AG09309 (cell line): ENCODE measurements at regions not wholly inside any gene's neighbourhood (a gene's known extent, or its start where the extent isn't known, plus 50 kb on each side); places are given as distances from the start of the nearest gene placed in this dataset.

ENCODE experiments used
- DNase-seq: peaks from one replicate; pipeline ENCODE4 v3.0.0-alpha.2; 2010; ENCODE audit warnings: low read depth
- H3K4me3 ChIP-seq: 2 replicates; pipeline ENCODE4 v1.5.1; 2011; ENCODE audit warnings: mild to moderate bottlenecking, low read depth, low read length, moderate library complexity; ENCODE audit not compliant: control insufficient read depth
- TF ChIP-seq, protein P1 (sequence below): IDR thresholded peaks from 2 replicates; pipeline ENCODE4 v1.5.1; 2011; ENCODE audit warnings: mild to moderate bottlenecking, low read depth, low read length, inconsistent platforms; ENCODE audit not compliant: insufficient read depth, control insufficient read depth; ENCODE audit errors: missing control alignments

- no peak for DNase-seq
- no peak overlapping the region for H3K4me3 ChIP-seq
- TF ChIP-seq, protein P1, sequence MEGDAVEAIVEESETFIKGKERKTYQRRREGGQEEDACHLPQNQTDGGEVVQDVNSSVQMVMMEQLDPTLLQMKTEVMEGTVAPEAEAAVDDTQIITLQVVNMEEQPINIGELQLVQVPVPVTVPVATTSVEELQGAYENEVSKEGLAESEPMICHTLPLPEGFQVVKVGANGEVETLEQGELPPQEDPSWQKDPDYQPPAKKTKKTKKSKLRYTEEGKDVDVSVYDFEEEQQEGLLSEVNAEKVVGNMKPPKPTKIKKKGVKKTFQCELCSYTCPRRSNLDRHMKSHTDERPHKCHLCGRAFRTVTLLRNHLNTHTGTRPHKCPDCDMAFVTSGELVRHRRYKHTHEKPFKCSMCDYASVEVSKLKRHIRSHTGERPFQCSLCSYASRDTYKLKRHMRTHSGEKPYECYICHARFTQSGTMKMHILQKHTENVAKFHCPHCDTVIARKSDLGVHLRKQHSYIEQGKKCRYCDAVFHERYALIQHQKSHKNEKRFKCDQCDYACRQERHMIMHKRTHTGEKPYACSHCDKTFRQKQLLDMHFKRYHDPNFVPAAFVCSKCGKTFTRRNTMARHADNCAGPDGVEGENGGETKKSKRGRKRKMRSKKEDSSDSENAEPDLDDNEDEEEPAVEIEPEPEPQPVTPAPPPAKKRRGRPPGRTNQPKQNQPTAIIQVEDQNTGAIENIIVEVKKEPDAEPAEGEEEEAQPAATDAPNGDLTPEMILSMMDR, result no peak
Measured at GRCh38 chr4:153974452-153974851, 185.6 kb upstream of the SFRP2 start.

DNA sequence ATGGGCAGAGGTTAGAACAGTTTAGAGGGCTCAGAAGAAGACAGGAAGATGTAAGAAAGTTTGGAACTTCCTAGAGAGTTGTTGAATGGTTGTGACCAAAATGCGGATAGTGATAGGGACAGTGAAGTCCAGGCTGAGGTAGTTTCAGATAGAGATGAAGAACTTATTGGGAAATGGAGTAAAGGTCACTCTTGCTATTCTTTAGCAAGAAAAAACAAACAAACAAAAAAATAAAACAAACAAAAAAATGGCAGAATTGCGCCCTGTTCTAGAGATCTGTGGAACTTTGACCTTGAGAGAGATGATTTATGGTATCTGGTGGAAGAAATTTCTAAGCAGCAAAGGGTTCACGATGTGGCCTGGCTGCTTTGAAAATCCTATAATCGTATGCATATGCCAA is 185.1 kb upstream of the SFRP2 start:
- TF ChIP-seq, protein P1, result no peak
- no peak overlapping the region for H3K4me3 ChIP-seq
- no peak for DNase-seq

- DNase-seq, result no peak
- TF ChIP-seq, protein P1, result no peak
- no peak overlapping the region for H3K4me3 ChIP-seq
Measured at GRCh38 chr4:153971899-153972298, 183.0 kb upstream of the SFRP2 start.

GRCh38 chr4:153970169-153970568 is 181.3 kb upstream of the SFRP2 start:
- TF ChIP-seq, protein P1, result no peak
- no peak for DNase-seq
- no peak overlapping the region for H3K4me3 ChIP-seq

- no peak overlapping the region for H3K4me3 ChIP-seq
- TF ChIP-seq, protein P1, result no peak
- no peak for DNase-seq
Measured at GRCh38 chr4:153969542-153969941, 180.7 kb upstream of the SFRP2 start.

DNA sequence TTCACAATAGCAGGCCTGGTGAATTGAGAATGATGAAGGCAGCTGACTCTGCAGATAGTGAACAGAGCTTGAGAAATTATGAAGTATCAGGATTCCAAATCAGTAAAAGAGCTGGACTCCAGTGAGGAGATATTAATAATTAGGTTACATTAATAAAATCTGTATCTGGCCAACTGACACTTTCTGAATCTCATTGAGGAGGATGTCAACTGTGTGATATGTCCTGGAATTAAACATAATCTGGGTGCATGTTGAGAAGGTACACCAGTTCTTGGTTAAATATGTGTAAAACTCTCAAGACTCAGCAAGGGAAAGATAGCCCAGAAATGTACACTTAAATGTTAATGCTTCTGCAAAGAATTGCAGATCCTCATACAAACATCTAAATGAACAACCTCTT is 177.8 kb upstream of the SFRP2 start:
- no peak for DNase-seq
- TF ChIP-seq, protein P1, result no peak
- no peak overlapping the region for H3K4me3 ChIP-seq

- no peak for DNase-seq
- TF ChIP-seq, protein P1, result no peak
Measured at GRCh38 chr4:153963216-153963615, 174.3 kb upstream of the SFRP2 start.

More at GRCh38 chr4:153963216-153963615, 174.3 kb upstream of the SFRP2 start:
- H3K4me3 ChIP-seq, result no peak overlapping the region
